ENCODE measurements at regions not wholly inside any gene's neighbourhood (a gene's known extent, or its start where the extent isn't known, plus 50 kb on each side); places are given as distances from the start of the nearest gene placed in this dataset.

DNA sequence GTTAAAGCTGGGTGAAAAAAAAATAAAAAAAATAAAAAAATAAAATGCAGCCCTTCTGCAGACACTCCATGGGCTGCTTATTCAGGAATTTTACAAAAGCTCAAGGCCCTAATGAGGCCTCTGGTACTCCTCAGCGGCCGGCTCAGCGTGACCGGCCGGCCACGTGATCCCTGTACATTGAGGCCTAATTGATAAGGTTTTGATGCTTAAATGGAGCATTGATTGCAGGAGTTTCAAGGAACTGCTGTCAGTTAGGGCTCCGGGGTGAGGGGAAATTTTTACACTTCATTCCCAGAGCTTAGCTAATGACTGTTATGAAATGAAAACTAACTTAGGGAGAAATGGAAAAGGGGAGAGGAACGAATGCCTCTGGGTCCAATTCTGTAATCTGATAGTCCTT lies 368.8 kb upstream of the KIRREL3 start:
- Histone ChIP-seq H3K4me3 (no peak overlapping the region), H3K27ac (ENCODE audit: control insufficient read depth, insufficient read depth) (no peak overlapping the region), H3K36me3 (ENCODE audit: control insufficient read depth in 2 of 2, insufficient read depth in 2 of 2, low read length in 1 of 2) (no peaks in the 10 kb centered on the region), H3K4me1 (ENCODE audit: control insufficient read depth, insufficient read depth, low read length) (no peaks in the 10 kb centered on the region), H3K9me3 (replicated peaks; ENCODE audit: control insufficient read depth, insufficient read depth, low read length) (no peaks in the 10 kb centered on the region), H3K27me3 (replicated peaks in 1 of 2; ENCODE audit: control insufficient read depth in 2 of 2, insufficient read depth in 2 of 2, low read length in 1 of 2) (no peaks in the 10 kb centered on the region), H2AFZ (ENCODE audit: control insufficient read depth, low read depth, low read length) (no peak overlapping the region), H3K9ac (ENCODE audit: control insufficient read depth, insufficient read depth, low read length) (no peak overlapping the region), H4K20me1 (ENCODE audit: control insufficient read depth, insufficient read depth) (no peaks in the 10 kb centered on the region), H3K79me2 (ENCODE audit: control insufficient read depth, insufficient read depth, low read length) (no peaks in the 10 kb centered on the region), H3K4me2 (ENCODE audit: control insufficient read depth, insufficient read depth) (no peak overlapping the region)
- RAD21 ChIA-PET (ENCODE audit: unreplicated experiment) = no interaction called here
- BruUV-seq (replicated peaks) = no TSS peak
- in situ Hi-C loops (cut with MboI) (no loop called here), intact Hi-C loops (cut with micrococcal nuclease; ENCODE audit: unreplicated experiment) (no loop called here)
- POLR2A ChIA-PET = no interaction called here
- CTCF ChIA-PET = no interaction called here
- FAIRE-seq (no peak), ATAC-seq (no peak), DNase-seq (ENCODE audit: low read depth, low spot score) (no peak)
- WGBS (ENCODE audit: insufficient coverage, insufficient replicate concordance, low lambda C conversion rate, missing lambda C conversion rate) = 65% methylated on average over 8 of the region's 8 CpGs
- TF ChIP-seq MTA3 (IDR thresholded peaks at IDR 0.05; ENCODE audit: borderline replicate concordance, low read length) (no peak), ZBED1 (IDR thresholded peaks at IDR 0.05; ENCODE audit: borderline replicate concordance) (no peak), SIN3A (IDR thresholded peaks at IDR 0.05; ENCODE audit: low read depth, low read length) (no peak), HDAC6 (IDR thresholded peaks at IDR 0.05; ENCODE audit: unreplicated experiment) (no peak), YBX1 (IDR thresholded peaks at IDR 0.05) (no peak), HDAC2 (IDR thresholded peaks at IDR 0.05) (no peak), BACH1 (IDR thresholded peaks at IDR 0.05; ENCODE audit: borderline replicate concordance) (no peak), MXI1 (IDR thresholded peaks at IDR 0.05; ENCODE audit: low read depth, low read length) (no peak)
- SMC1A ChIA-PET (ENCODE audit: uncharacterized antibody, unreplicated experiment) = no interaction called here

DNA sequence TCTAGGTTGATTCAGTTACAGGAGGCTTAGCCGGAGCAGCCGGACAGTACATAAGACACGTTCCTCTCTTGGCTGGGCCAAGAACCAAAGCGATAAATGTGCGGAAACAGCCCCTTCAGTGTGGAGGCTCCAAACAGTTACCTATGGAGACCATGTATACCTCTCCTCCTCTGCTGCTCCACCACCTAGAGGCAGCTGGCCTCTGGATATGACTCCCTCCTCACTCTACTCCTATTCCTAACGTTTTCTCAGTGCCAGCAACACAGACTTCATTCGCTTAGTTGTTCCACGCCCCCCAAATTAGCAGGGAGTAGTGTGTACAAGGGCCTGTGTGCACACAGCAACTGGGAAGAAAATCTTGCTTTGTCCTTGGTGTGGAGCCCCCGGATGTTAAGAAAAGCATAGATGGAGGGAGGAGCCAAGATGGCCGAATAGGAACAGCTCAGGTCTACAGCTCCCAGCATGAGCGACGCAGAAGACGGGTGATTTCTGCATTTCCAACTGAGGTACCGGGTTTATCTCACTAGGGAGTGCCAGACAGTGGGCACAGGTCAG lies 362.3 kb upstream of the KIRREL3 start:
- Histone ChIP-seq H3K4me1 (ENCODE audit: control insufficient read depth, insufficient read depth, low read length) (no peaks in the 10 kb centered on the region), H3K4me3 (no peak overlapping the region), H3K79me2 (ENCODE audit: control insufficient read depth, insufficient read depth, low read length) (no peaks in the 10 kb centered on the region), H3K4me2 (ENCODE audit: control insufficient read depth, insufficient read depth) (no peak overlapping the region), H4K20me1 (ENCODE audit: control insufficient read depth, insufficient read depth) (no peaks in the 10 kb centered on the region), H3K27ac (ENCODE audit: control insufficient read depth, insufficient read depth) (no peak overlapping the region), H3K9me3 (replicated peaks; ENCODE audit: control insufficient read depth, insufficient read depth, low read length) (no peaks in the 10 kb centered on the region), H3K36me3 (ENCODE audit: control insufficient read depth in 2 of 2, insufficient read depth in 2 of 2, low read length in 1 of 2) (no peaks in the 10 kb centered on the region), H2AFZ (ENCODE audit: control insufficient read depth, low read depth, low read length) (no peak overlapping the region), H3K9ac (ENCODE audit: control insufficient read depth, insufficient read depth, low read length) (no peak overlapping the region), H3K27me3 (replicated peaks in 1 of 2; ENCODE audit: control insufficient read depth in 2 of 2, insufficient read depth in 2 of 2, low read length in 1 of 2) (no peaks in the 10 kb centered on the region)
- CTCF ChIA-PET = no interaction called here
- RAD21 ChIA-PET (ENCODE audit: unreplicated experiment) = no interaction called here
- SMC1A ChIA-PET (ENCODE audit: uncharacterized antibody, unreplicated experiment) = no interaction called here
- ATAC-seq = no peak
- intact Hi-C loops (cut with micrococcal nuclease; ENCODE audit: unreplicated experiment) = no loop called here
- in situ Hi-C loops (cut with MboI) = no loop called here
- TF ChIP-seq ATF7 (IDR thresholded peaks at IDR 0.05; ENCODE audit: low read depth) (no peak), KLF5 (IDR thresholded peaks at IDR 0.05; ENCODE audit: partially characterized antibody) (no peak), ZZZ3 (IDR thresholded peaks at IDR 0.05; ENCODE audit: control insufficient read depth, insufficient read length, low read depth) (no peak), GABPA (IDR thresholded peaks at IDR 0.05; ENCODE audit: low read depth) (no peak), GATAD2B (conservative IDR thresholded peaks at IDR 0.05; ENCODE audit: low read depth) (no peak), ZBED1 (IDR thresholded peaks at IDR 0.05; ENCODE audit: borderline replicate concordance) (no peak), SPI1 (IDR thresholded peaks at IDR 0.05; ENCODE audit: borderline replicate concordance, insufficient read depth, low read depth, low read length) (no peak), MEF2A (IDR thresholded peaks at IDR 0.05; ENCODE audit: insufficient read depth, low read depth, low read length) (no peak), CREB1 (IDR thresholded peaks at IDR 0.05; ENCODE audit: low read depth) (no peak)
- TF ChIP-seq, protein P1, sequence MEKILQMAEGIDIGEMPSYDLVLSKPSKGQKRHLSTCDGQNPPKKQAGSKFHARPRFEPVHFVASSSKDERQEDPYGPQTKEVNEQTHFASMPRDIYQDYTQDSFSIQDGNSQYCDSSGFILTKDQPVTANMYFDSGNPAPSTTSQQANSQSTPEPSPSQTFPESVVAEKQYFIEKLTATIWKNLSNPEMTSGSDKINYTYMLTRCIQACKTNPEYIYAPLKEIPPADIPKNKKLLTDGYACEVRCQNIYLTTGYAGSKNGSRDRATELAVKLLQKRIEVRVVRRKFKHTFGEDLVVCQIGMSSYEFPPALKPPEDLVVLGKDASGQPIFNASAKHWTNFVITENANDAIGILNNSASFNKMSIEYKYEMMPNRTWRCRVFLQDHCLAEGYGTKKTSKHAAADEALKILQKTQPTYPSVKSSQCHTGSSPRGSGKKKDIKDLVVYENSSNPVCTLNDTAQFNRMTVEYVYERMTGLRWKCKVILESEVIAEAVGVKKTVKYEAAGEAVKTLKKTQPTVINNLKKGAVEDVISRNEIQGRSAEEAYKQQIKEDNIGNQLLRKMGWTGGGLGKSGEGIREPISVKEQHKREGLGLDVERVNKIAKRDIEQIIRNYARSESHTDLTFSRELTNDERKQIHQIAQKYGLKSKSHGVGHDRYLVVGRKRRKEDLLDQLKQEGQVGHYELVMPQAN (conservative IDR thresholded peaks at IDR 0.05) = no peak
- TF ChIP-seq, protein P2, sequence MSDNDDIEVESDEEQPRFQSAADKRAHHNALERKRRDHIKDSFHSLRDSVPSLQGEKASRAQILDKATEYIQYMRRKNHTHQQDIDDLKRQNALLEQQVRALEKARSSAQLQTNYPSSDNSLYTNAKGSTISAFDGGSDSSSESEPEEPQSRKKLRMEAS (IDR thresholded peaks at IDR 0.05; ENCODE audit: low read depth, low read length) = no peak
- 53% methylated on average over 14 of the region's 14 CpGs for WGBS (ENCODE audit: insufficient coverage, insufficient replicate concordance, low lambda C conversion rate, missing lambda C conversion rate)
- no peak for DNase-seq (ENCODE audit: low read depth, low spot score)
- no peak for FAIRE-seq
- no TSS peak for BruUV-seq (replicated peaks)
- POLR2A ChIA-PET = no interaction called here

All from GM12878 (cell line).